ENCODE measurements at regions not wholly inside any gene's neighbourhood (a gene's known extent, or its start where the extent isn't known, plus 50 kb on each side); places are given as distances from the start of the nearest gene placed in this dataset.

- TF ChIP-seq HNF1A (IDR thresholded peaks at IDR 0.05; ENCODE audit: low read depth) (no peak), HNF1A (CRISPR knock-in tag; IDR thresholded peaks at IDR 0.05; ENCODE audit: borderline replicate concordance) (peak; percentile 50; the same call in 1 of the 2 replicates), NFIC (IDR thresholded peaks at IDR 0.05; ENCODE audit: low read length) (peak; percentile 26; the same call in 1 of the 2 replicates), SIX4 (CRISPR knock-in tag; IDR thresholded peaks at IDR 0.05) (0 out of 2 replicates have a peak, but pooled peaks have one; percentile 30), ZFP37 (CRISPR knock-in tag; IDR thresholded peaks at IDR 0.05; ENCODE audit: borderline replicate concordance) (no peak), ZNF44 (CRISPR knock-in tag; IDR thresholded peaks at IDR 0.05) (no peak), KMT2B (CRISPR knock-in tag; IDR thresholded peaks at IDR 0.05) (0 out of 2 replicates have a peak, but pooled peaks have one; percentile 16), GATAD2A (CRISPR knock-in tag; IDR thresholded peaks at IDR 0.05) (peak; percentile 59), ARID3A (IDR thresholded peaks at IDR 0.05; ENCODE audit: low read depth, low read length) (0 out of 2 replicates have a peak, but pooled peaks have one; percentile 15), PPARG (CRISPR knock-in tag; conservative IDR thresholded peaks at IDR 0.05) (0 out of 2 replicates have a peak, but pooled peaks have one; percentile 12)
These were observed 178.0 kb upstream of the DPT start (continued) for GRCh38 chr1:168907053-168907452.
